GM18861 (cell line): ENCODE measurements at regions not wholly inside any gene's neighbourhood (a gene's known extent, or its start where the extent isn't known, plus 50 kb on each side); places are given as distances from the start of the nearest gene placed in this dataset.

Experiments
- ATAC-seq: cut with Tn5 transposase; IDR thresholded peaks from one replicate; pipeline ENCODE4 v1.9.1; 2021; ENCODE audit not compliant: unreplicated experiment

- no peak for ATAC-seq
Observed at GRCh38 chr4:12239897-12240636, 811.4 kb upstream of the HS3ST1 start.

GRCh38 chr4:12231098-12231497 lies 802.4 kb upstream of the HS3ST1 start:
- no peak for ATAC-seq

- no peak for ATAC-seq
Observed at GRCh38 chr4:12221031-12221430, 792.3 kb upstream of the HS3ST1 start.

- ATAC-seq: no peak
Observed at GRCh38 chr4:12211636-12212035, 782.9 kb upstream of the HS3ST1 start.

- no peak for ATAC-seq
Observed at GRCh38 chr4:12207396-12207795, 778.7 kb upstream of the HS3ST1 start.

DNA sequence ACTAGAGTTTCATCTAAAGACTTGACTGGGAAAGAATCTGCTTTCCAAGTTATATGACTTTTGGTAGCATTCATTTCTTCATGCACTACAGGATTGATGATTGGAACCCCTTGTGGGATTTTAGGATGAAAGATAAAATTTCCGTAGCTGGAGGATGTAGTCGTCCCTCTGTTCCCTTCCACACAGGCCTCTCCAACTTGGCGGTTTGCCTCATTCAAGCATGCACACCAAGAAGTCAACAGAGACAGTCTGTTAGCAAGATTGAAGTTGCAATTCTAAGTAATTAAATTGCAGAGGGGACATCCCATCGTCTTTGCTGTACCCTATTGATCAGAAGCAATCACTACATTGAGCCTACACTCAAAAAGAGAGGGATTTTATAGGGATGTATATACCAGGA lies 777.4 kb upstream of the HS3ST1 start:
- no peak for ATAC-seq

GRCh38 chr4:12203945-12204344 lies 775.3 kb upstream of the HS3ST1 start:
- no peak for ATAC-seq

DNA sequence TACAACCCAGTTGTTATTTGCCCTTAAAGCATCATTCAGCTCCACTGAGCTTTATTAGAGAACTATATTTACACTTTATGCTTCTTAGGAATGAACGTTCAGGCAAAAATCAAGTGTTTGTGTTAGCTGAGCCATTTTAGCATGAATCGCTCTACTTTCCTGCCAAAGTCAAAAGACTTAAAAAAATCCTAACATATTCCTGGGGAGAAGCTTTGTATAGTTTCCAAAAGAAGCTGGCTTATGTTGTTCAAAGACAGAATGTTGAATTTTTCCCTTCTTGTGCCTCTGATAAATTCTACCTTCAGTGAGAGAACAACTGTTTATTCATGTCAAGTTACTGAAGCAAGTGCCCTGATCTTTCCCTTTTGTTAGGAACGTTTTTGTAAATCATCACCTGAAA lies 771.5 kb upstream of the HS3ST1 start:
- ATAC-seq: no peak

DNA sequence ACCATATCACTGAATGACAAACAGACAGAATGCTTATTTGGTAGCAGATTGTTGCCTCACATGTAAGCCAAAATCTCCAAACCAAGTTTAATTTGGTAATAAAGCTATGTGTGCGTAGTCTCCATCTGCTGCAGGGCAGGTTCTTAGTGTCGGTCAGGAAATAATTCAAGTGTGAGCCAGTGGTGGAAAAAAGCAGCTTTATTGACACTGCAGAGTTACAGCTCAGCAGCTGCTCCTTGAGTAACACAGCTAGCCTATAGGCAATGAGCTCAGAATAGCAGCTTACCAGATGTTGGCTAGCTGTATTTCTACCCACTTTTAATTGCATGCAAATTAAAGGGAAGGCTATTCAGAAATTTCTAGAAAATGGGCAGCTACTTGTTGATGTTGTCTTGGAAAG lies 757.8 kb upstream of the HS3ST1 start:
- ATAC-seq: no peak

DNA sequence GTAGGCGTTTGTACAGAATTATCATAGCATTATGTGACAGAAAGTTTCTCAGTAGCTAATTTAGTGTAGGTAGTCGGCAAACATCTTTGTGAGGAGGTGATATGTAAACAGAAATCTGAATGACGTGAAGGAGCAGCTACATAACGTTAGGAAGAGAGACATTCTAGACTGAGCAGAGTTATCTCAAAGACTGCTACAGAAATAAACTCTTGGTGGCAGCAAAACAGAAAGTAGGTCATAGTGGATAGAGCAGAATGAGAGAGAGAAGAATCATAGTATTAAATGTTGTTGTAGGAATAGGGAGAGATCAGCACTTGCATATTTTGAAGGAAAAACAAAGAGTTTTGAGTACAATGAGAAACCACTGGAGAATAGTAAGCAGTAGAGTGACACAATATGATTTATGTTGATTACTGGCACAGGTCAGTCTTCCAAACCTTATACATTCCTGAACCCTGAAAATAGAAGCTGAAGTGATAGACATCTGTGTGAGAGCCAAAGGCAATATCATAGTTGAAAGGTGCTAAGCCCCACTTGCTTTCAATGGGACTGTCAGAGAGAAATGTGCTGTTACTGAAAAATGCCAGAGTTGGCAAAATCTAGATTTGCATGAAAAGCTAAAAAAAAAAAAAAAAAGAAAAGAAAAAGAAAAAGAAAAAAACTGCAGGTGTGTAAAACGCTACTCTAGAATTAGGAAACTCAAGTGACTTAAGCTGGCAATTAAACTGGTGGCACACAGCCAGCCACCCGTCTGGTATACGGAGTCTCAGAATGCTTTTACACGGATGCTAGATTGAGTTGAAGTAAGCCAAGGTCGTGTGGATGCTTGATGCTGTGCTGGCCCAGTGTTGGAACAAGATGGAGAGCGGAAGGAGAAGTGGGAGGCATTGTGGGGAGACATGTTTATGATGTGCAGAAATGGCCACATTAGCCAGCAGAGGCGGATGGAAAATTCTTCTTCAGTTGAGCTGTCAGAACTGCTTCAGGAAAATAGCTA lies 750.2 kb upstream of the HS3ST1 start:
- no peak for ATAC-seq

DNA sequence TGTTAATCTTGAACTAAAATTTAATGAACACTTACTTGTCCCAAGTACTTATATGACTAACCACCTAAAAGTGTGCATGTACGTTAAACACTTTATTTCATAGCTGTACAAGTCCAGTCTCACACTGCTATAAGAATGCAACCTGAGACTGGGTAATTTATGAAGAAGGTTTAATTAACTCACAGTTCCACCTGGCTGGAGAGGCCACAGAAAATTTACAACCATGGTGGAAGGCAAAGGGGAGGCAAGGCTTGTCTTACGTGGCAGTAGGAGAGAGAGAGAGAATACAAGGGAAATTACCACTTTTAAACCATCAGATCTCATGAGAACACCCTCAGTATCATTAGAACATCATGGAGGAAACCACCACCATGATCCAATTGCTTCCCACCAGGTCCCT lies 748.7 kb upstream of the HS3ST1 start:
- ATAC-seq: no peak

DNA sequence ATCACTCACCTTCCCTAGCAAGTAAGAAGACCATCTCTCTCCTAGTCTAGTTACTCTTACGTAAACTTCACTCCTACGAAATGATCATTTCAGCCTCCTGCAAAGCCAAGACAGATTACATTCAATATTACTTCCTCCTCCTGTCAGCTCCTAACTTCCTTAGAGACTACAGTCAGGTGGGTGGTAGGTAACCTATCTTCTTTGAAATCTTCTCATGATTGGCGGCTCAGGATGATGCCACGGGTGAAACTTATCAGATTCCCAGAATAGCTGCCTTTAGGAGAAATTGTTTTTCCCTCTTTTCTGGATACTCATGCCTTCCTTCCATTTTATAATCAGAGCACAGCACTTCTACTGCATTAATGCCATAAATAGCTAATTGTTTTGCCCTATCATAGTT lies 744.8 kb upstream of the HS3ST1 start:
- ATAC-seq: no peak

GRCh38 chr4:12172198-12172973 lies 743.7 kb upstream of the HS3ST1 start:
- no peak for ATAC-seq

DNA sequence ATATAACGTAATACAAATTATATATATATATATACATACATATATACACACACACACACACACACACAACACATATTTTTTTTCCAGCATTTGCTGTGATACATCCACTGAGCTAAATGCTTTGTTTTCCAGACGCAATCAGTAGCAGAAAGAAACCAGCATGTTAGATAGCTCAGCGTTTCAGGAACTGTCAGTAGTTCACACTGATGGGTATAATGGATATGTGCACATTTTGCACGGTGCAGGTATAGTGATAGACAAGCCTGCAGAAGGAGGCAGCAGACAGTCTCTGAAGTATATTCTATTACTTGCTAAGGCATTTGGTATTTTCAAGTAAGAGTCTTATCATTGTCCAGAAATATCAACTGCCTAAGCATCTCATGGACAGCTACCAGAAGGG lies 741.6 kb upstream of the HS3ST1 start:
- ATAC-seq: no peak

- no peak for ATAC-seq
Observed at GRCh38 chr4:12165616-12166015, 736.9 kb upstream of the HS3ST1 start.

DNA sequence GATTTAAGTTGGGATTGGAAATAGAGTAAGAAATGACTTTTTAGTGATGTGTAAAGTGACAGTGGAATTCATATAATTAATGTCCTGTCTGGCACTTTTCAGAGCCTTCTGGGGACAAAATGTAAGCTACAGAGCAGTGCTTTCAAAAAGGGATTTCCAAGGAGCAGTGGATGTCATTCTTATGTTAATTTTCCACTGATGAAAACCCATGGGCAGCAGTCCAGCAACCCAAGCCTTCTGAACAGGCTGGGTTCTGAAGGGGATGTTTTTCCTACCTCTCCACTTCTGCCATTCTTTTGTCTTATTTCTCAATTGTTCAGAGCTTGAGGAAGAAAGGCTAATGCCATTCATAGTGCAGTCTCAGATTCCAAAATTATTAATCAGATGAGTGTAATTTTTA lies 717.6 kb upstream of the HS3ST1 start:
- ATAC-seq: no peak

DNA sequence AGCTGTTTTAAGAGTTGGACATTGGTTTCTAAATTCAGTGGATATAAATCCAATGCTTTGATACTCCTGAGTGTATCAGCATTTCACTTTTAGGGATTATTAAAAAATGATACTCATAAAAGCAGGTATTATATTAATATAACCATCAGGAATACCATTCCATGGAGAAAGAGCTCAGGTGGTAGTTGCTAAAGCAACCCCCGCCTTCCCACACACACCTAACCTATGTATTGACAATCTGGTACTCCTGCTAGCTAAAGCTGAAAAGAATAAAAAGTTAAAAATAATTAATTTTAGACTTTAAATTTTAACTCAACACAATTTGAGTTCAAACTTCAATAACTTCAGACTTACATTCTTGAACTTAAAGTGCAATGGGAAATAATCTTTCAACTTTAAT lies 717.1 kb upstream of the HS3ST1 start:
- no peak for ATAC-seq

- ATAC-seq: no peak
Observed at GRCh38 chr4:12145106-12145505, 716.4 kb upstream of the HS3ST1 start.

DNA sequence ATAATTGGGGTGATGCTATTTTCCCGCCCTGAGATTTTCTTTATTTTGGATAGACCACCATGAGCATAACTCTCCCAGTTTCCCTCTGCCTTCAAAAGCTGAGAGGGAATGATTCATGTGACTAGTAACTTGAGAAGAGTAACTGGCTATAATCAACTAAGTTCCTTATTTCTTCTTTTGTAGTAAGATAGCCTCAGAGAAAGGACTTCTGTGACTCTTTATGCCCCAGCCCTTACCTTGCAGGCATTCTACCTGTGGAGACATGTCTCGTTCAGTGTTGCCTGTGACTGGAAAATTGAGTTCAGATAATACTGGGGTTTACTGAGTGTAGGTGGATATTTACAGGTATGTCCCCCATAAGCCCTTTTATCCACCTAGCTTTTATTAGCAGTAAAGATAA lies 715.4 kb upstream of the HS3ST1 start:
- ATAC-seq: no peak

GRCh38 chr4:12140864-12141263 lies 712.2 kb upstream of the HS3ST1 start:
- no peak for ATAC-seq

- no peak for ATAC-seq
Observed at GRCh38 chr4:12139296-12139695, 710.6 kb upstream of the HS3ST1 start.
